ENCODE measurements at regions not wholly inside any gene's neighbourhood (a gene's known extent, or its start where the extent isn't known, plus 50 kb on each side); places are given as distances from the start of the nearest gene placed in this dataset.

GRCh38 chr11:92762121-92762540 lies 207.3 kb upstream of the MTNR1B start:
- DNase-seq (ENCODE audit: low spot score) = no peak

- DNase-seq (ENCODE audit: low spot score) = no peak
These were observed 206.1 kb upstream of the MTNR1B start for GRCh38 chr11:92763336-92763735.

GRCh38 chr11:92764128-92764527 lies 205.3 kb upstream of the MTNR1B start:
- no peak for DNase-seq (ENCODE audit: low spot score)

GRCh38 chr11:92765082-92765840 lies 204.2 kb upstream of the MTNR1B start:
- no peak for DNase-seq (ENCODE audit: low spot score)

GRCh38 chr11:92765965-92766371 lies 203.5 kb upstream of the MTNR1B start:
- DNase-seq (ENCODE audit: low spot score) = no peak

GRCh38 chr11:92766698-92767097 lies 202.8 kb upstream of the MTNR1B start:
- DNase-seq (ENCODE audit: low spot score) = no peak

- DNase-seq (ENCODE audit: low spot score) = no peak
These were observed 202.0 kb upstream of the MTNR1B start for GRCh38 chr11:92767416-92767815.

GRCh38 chr11:92768121-92768840 lies 201.2 kb upstream of the MTNR1B start:
- DNase-seq (ENCODE audit: low spot score) = no peak

GRCh38 chr11:92769112-92769511 lies 200.3 kb upstream of the MTNR1B start:
- DNase-seq (ENCODE audit: low spot score) = no peak

GRCh38 chr11:92770419-92770818 lies 199.0 kb upstream of the MTNR1B start:
- DNase-seq (ENCODE audit: low spot score) = no peak

- no peak for DNase-seq (ENCODE audit: low spot score)
These were observed 198.5 kb upstream of the MTNR1B start for GRCh38 chr11:92770981-92771380.

- DNase-seq (ENCODE audit: low spot score) = no peak
These were observed 197.8 kb upstream of the MTNR1B start for GRCh38 chr11:92771701-92772100.

GRCh38 chr11:92775003-92775676 lies 194.3 kb upstream of the MTNR1B start:
- no peak for DNase-seq (ENCODE audit: low spot score)

GRCh38 chr11:92776676-92777075 lies 192.8 kb upstream of the MTNR1B start:
- peak; percentile 9 for DNase-seq (ENCODE audit: low spot score)

- DNase-seq (ENCODE audit: low spot score) = no peak
These were observed 189.7 kb upstream of the MTNR1B start for GRCh38 chr11:92779746-92780145.

- DNase-seq (ENCODE audit: low spot score) = no peak
These were observed 188.3 kb upstream of the MTNR1B start for GRCh38 chr11:92781151-92781550.

- DNase-seq (ENCODE audit: low spot score) = no peak
These were observed 186.6 kb upstream of the MTNR1B start for GRCh38 chr11:92782806-92783205.

- DNase-seq (ENCODE audit: low spot score) = no peak
These were observed 185.1 kb upstream of the MTNR1B start for GRCh38 chr11:92784331-92784730.

GRCh38 chr11:92787638-92788037 lies 181.8 kb upstream of the MTNR1B start:
- no peak for DNase-seq (ENCODE audit: low spot score)

GRCh38 chr11:92789761-92790160 lies 179.7 kb upstream of the MTNR1B start:
- DNase-seq (ENCODE audit: low spot score) = no peak

GRCh38 chr11:92790366-92790765 lies 179.1 kb upstream of the MTNR1B start:
- DNase-seq (ENCODE audit: low spot score) = no peak

- DNase-seq (ENCODE audit: low spot score) = no peak
These were observed 178.4 kb upstream of the MTNR1B start for GRCh38 chr11:92790926-92791616.
